ENCODE measurements at regions not wholly inside any gene's neighbourhood (a gene's known extent, or its start where the extent isn't known, plus 50 kb on each side); places are given as distances from the start of the nearest gene placed in this dataset.
"Not testable (repeated sequence)": the region's sequence is repeated elsewhere in the genome, so short reads cannot be mapped to it uniquely, and the experiment has no call there.

GRCh38 chr7:9709216-9709615 is 1264.5 kb upstream of the PHF14 start:
- no peaks in the 10 kb centered on the region for H3K27me3 ChIP-seq (ENCODE audit: low read depth)
- H3K9me3 ChIP-seq, result no peaks in the 10 kb centered on the region
- no peak overlapping the region for H3K27ac ChIP-seq
- TF ChIP-seq, protein P1, sequence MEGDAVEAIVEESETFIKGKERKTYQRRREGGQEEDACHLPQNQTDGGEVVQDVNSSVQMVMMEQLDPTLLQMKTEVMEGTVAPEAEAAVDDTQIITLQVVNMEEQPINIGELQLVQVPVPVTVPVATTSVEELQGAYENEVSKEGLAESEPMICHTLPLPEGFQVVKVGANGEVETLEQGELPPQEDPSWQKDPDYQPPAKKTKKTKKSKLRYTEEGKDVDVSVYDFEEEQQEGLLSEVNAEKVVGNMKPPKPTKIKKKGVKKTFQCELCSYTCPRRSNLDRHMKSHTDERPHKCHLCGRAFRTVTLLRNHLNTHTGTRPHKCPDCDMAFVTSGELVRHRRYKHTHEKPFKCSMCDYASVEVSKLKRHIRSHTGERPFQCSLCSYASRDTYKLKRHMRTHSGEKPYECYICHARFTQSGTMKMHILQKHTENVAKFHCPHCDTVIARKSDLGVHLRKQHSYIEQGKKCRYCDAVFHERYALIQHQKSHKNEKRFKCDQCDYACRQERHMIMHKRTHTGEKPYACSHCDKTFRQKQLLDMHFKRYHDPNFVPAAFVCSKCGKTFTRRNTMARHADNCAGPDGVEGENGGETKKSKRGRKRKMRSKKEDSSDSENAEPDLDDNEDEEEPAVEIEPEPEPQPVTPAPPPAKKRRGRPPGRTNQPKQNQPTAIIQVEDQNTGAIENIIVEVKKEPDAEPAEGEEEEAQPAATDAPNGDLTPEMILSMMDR (IDR thresholded peaks at IDR 0.05), result no peak
- DNase-seq (no peak), ATAC-seq (no peak)
- no peaks in the 10 kb centered on the region for H3K36me3 ChIP-seq
- intact Hi-C loops (cut with DNase I), result no loop called here
- no peaks in the 10 kb centered on the region for H3K4me1 ChIP-seq
- H3K4me3 ChIP-seq, result no peak overlapping the region

DNA sequence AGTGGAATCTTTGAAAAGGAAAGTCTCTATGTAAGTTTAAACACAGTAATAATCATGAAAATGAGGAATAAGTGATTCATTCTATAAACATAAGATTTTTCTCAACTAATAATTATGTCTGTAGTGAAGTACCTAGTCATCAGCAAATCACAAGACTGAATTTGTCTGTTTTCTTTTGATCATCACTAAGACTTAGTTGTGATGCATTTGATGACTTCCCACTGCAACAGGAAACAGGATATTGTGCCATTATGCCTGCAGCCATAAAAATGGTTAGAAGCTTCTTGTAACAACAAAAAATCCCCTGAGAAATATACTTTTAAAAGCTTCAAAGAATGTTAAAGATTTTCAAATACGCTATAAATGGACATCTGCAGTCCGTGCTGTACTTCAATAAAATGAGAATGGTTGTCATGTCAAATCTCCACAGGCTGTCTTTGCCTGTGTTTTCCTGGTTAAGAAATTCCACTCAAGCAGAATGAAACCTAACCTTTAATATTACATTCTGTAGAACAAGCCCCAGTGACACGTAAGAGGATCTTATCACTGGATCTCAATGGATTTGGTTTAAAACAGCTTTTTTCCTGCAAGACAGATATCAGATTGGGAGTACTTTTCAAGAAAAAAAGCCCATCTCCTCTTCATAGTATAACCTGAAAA is 1262.3 kb upstream of the PHF14 start:
- no peaks in the 10 kb centered on the region for H3K36me3 ChIP-seq
- DNase-seq (no peak), ATAC-seq (no peak)
- no peaks in the 10 kb centered on the region for H3K4me1 ChIP-seq
- H3K27me3 ChIP-seq (ENCODE audit: low read depth), result no peaks in the 10 kb centered on the region
- H3K27ac ChIP-seq, result no peak overlapping the region
- intact Hi-C loops (cut with DNase I), result no loop called here
- no peak overlapping the region for H3K4me3 ChIP-seq
- TF ChIP-seq, protein P1 (IDR thresholded peaks at IDR 0.05), result no peak
- no peaks in the 10 kb centered on the region for H3K9me3 ChIP-seq

DNA sequence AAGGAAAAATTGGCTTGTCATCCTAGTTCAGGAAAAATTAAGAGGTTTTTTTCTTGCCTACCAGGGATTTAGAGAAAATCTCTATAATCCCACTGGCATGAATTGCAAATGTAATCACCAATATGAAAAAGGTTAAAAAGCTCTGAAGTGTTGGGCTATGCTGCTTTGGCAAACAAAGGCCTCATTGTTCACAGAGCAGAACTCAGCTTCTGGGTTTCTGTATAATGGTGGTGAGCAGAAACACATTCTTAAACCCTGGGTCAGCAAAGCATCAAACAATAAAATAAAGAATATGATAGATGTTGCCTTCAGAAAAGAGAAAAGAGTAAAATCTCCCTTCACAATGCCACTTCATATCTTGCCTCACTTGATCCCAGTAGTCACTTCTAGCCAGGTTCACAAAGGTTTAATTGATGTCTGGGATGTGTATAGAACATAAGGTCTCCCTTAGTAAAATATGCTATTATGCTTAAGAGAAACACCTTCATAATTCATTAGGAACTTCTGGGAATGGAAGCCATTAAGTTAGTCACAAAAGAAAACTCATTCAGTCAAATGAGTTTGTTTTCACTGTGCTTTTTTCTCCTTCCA is 1255.5 kb upstream of the PHF14 start:
- ATAC-seq, result no peak
- intact Hi-C loops (cut with DNase I), result no loop called here
- Histone ChIP-seq H3K9me3 (no peaks in the 10 kb centered on the region), H3K36me3 (no peaks in the 10 kb centered on the region), H3K4me3 (no peak overlapping the region), H3K4me1 (no peaks in the 10 kb centered on the region), H3K27me3 (ENCODE audit: low read depth) (no peaks in the 10 kb centered on the region), H3K27ac (no peak overlapping the region)
- no peak for DNase-seq
- TF ChIP-seq, protein P1 (IDR thresholded peaks at IDR 0.05), result no peak

GRCh38 chr7:9719303-9719702 is 1254.4 kb upstream of the PHF14 start:
- no peaks in the 10 kb centered on the region for H3K9me3 ChIP-seq
- no peak overlapping the region for H3K4me3 ChIP-seq
- H3K27me3 ChIP-seq (ENCODE audit: low read depth), result no peaks in the 10 kb centered on the region
- H3K27ac ChIP-seq, result no peak overlapping the region
- DNase-seq (no peak), ATAC-seq (no peak)
- intact Hi-C loops (cut with DNase I), result no loop called here
- TF ChIP-seq, protein P1 (IDR thresholded peaks at IDR 0.05), result no peak
- H3K4me1 ChIP-seq, result no peaks in the 10 kb centered on the region
- no peaks in the 10 kb centered on the region for H3K36me3 ChIP-seq

DNA sequence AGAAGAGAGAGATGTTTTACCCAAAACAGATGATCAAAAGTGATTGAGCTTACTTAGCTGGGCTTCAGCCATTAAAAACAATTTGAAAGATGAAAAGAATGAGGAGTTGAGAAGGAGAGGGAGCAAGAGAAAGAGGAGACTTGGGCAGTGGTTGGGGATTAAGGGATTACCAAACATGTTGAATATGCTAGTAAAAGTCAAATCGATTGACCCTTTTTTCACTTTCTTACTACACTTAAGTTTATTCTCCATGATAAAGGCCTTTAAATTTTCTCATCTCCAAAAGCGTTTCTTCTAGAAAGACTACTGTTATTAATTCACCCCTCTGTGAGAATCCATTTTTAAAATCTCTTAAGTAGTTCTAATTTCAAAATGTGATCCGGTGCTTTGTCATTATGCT is 1254.0 kb upstream of the PHF14 start:
- Histone ChIP-seq H3K36me3 (no peaks in the 10 kb centered on the region), H3K27ac (no peak overlapping the region), H3K4me1 (no peaks in the 10 kb centered on the region), H3K9me3 (no peaks in the 10 kb centered on the region), H3K4me3 (no peak overlapping the region), H3K27me3 (ENCODE audit: low read depth) (no peaks in the 10 kb centered on the region)
- DNase-seq, result no peak
- intact Hi-C loops (cut with DNase I), result no loop called here
- TF ChIP-seq, protein P1 (IDR thresholded peaks at IDR 0.05), result no peak
- ATAC-seq, result no peak

- H3K9me3 ChIP-seq; H3K4me3 ChIP-seq; H3K27ac ChIP-seq; DNase-seq; H3K27me3 ChIP-seq (ENCODE audit: low read depth); H3K36me3 ChIP-seq; intact Hi-C loops (cut with DNase I); H3K4me1 ChIP-seq: not testable (repeated sequence)
- peak in 1 of 2 donors; percentile 43 for ATAC-seq
Measured at GRCh38 chr7:9725940-9726663, 1247.6 kb upstream of the PHF14 start.

DNA sequence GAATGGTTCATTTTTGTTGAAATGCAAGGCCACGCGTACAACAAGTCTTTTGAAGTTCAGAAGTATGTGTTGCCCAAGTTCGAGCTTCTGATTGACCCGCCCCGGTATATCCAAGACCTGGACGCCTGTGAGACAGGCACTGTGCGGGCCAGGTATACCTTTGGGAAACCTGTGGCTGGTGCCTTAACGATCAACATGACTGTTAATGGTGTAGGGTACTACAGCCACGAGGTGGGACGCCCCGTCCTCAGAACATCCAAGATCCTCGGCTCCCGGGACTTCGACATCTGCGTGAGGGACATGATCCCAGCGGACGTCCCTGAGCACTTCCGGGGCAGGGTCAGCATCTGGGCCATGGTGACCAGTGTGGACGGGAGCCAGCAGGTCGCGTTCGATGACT is 1246.9 kb upstream of the PHF14 start:
- H3K9me3 ChIP-seq; H3K27ac ChIP-seq; H3K4me1 ChIP-seq; H3K27me3 ChIP-seq (ENCODE audit: low read depth); H3K36me3 ChIP-seq; intact Hi-C loops (cut with DNase I); H3K4me3 ChIP-seq; DNase-seq: not testable (repeated sequence)
- peak in 1 of 2 donors; percentile 42 for ATAC-seq

GRCh38 chr7:9727467-9727869 is 1246.2 kb upstream of the PHF14 start:
- H3K36me3 ChIP-seq; H3K9me3 ChIP-seq; H3K4me3 ChIP-seq; H3K27ac ChIP-seq; ATAC-seq; H3K4me1 ChIP-seq; intact Hi-C loops (cut with DNase I); DNase-seq; H3K27me3 ChIP-seq (ENCODE audit: low read depth): not testable (repeated sequence)

Data from lower lobe of right lung (tissue), 2 donors.